Activated CD8-positive, alpha-beta T cell treated with anti-CD3 and anti-CD28 coated beads, Interleukin-2, amount 10 ng/mL, durations not matched to agents 7 days and 5 days (primary cell): ENCODE measurements at regions not wholly inside any gene's neighbourhood (a gene's known extent, or its start where the extent isn't known, plus 50 kb on each side); places are given as distances from the start of the nearest gene placed in this dataset.

ENCODE experiments used
- ATAC-seq: fragments of 150-1000 bp; cut with Tn5 transposase; one replicate; pipeline ENCODE4 v1.10.0; 2021; ENCODE audit warnings: moderate library complexity
- CTCF ChIA-PET: fragments of 350-600 bp; sonication (Branson Sonifier 250); formaldehyde crosslinking; loops from one replicate; lab custom pipeline; 2021; ENCODE audit warnings: antibody characterized with exemption; lab: Charles Lee
- POLR2A ChIA-PET: fragments of 350-600 bp; sonication (Branson Sonifier 250); formaldehyde crosslinking; loops from one replicate; lab custom pipeline; 2021; ENCODE audit warnings: antibody characterized with exemption; lab: Charles Lee
- DNase-seq: peaks from one replicate; pipeline ENCODE4 v3.0.0-alpha.2; 2020
- H3K27ac Mint-ChIP-seq: one replicate; pipeline ENCODE4 v1.8.0; 2021; ENCODE audit warnings: mild to moderate bottlenecking, mixed read lengths
- H3K27me3 Mint-ChIP-seq: one replicate; pipeline ENCODE4 v1.8.0; 2021; ENCODE audit warnings: low read depth, mixed read lengths
- H3K36me3 Mint-ChIP-seq: one replicate; pipeline ENCODE4 v1.8.0; 2021; ENCODE audit warnings: low read depth, mixed read lengths
- H3K4me1 Mint-ChIP-seq: one replicate; pipeline ENCODE4 v1.8.0; 2021; ENCODE audit warnings: low read depth, mixed read lengths
- H3K4me3 Mint-ChIP-seq: one replicate; pipeline ENCODE4 v1.8.0; 2021; ENCODE audit warnings: mild to moderate bottlenecking, mixed read lengths
- H3K9me3 Mint-ChIP-seq: one replicate; pipeline ENCODE4 v1.8.0; 2022; ENCODE audit warnings: mixed read lengths; ENCODE audit not compliant: insufficient read depth

- H3K9me3 Mint-ChIP-seq, result no peaks in the 10 kb centered on the region
- no peaks in the 10 kb centered on the region for H3K4me1 Mint-ChIP-seq
- no peak overlapping the region for H3K4me3 Mint-ChIP-seq
- H3K27ac Mint-ChIP-seq, result no peak overlapping the region
- no peak for ATAC-seq
- ChIA-PET CTCF (no interaction called here), POLR2A (no interaction called here)
- H3K27me3 Mint-ChIP-seq, result no peaks in the 10 kb centered on the region
- DNase-seq, result no peak
- H3K36me3 Mint-ChIP-seq, result no peaks in the 10 kb centered on the region
These were observed 52.9 kb upstream of the IRX1 start for GRCh38 chr5:3542769-3543168.

- Mint-ChIP-seq H3K4me3 (no peak overlapping the region), H3K27me3 (no peaks in the 10 kb centered on the region), H3K4me1 (no peaks in the 10 kb centered on the region), H3K36me3 (no peaks in the 10 kb centered on the region), H3K27ac (no peak overlapping the region), H3K9me3 (no peaks in the 10 kb centered on the region)
- no peak for DNase-seq
- POLR2A ChIA-PET, result no interaction called here
- ATAC-seq, result no peak
- CTCF ChIA-PET, result no interaction called here
These were observed 53.5 kb upstream of the IRX1 start for GRCh38 chr5:3542158-3542557.

GRCh38 chr5:3538886-3539285, 56.7 kb upstream of the IRX1 start:
- Mint-ChIP-seq H3K4me1 (no peaks in the 10 kb centered on the region), H3K4me3 (no peak overlapping the region), H3K9me3 (peaks cover 7% of the 10 kb centered on the region), H3K27ac (no peak overlapping the region), H3K36me3 (no peaks in the 10 kb centered on the region), H3K27me3 (no peaks in the 10 kb centered on the region)
- DNase-seq, result no peak
- ChIA-PET CTCF (no interaction called here), POLR2A (no interaction called here)
- no peak for ATAC-seq

- DNase-seq (no peak), ATAC-seq (no peak)
- H3K36me3 Mint-ChIP-seq, result no peaks in the 10 kb centered on the region
- H3K27ac Mint-ChIP-seq, result no peak overlapping the region
- POLR2A ChIA-PET, result no interaction called here
- CTCF ChIA-PET, result no interaction called here
- H3K4me1 Mint-ChIP-seq, result no peaks in the 10 kb centered on the region
- peaks cover 12% of the 10 kb centered on the region for H3K9me3 Mint-ChIP-seq
- H3K27me3 Mint-ChIP-seq, result no peaks in the 10 kb centered on the region
- H3K4me3 Mint-ChIP-seq, result no peak overlapping the region
These were observed 57.7 kb upstream of the IRX1 start for GRCh38 chr5:3537942-3538341.

GRCh38 chr5:3535414-3536211, 60.0 kb upstream of the IRX1 start:
- H3K27ac Mint-ChIP-seq, result no peak overlapping the region
- no peak overlapping the region for H3K4me3 Mint-ChIP-seq
- H3K4me1 Mint-ChIP-seq, result no peaks in the 10 kb centered on the region
- POLR2A ChIA-PET, result no interaction called here
- H3K9me3 Mint-ChIP-seq, result peaks cover 12% of the 10 kb centered on the region
- CTCF ChIA-PET, result no interaction called here
- no peaks in the 10 kb centered on the region for H3K36me3 Mint-ChIP-seq
- ATAC-seq (no peak), DNase-seq (no peak)
- H3K27me3 Mint-ChIP-seq, result no peaks in the 10 kb centered on the region

GRCh38 chr5:3534997-3535396, 60.6 kb upstream of the IRX1 start:
- no peak for DNase-seq
- ChIA-PET CTCF (no interaction called here), POLR2A (no interaction called here)
- H3K36me3 Mint-ChIP-seq, result no peaks in the 10 kb centered on the region
- no peaks in the 10 kb centered on the region for H3K4me1 Mint-ChIP-seq
- H3K4me3 Mint-ChIP-seq, result no peak overlapping the region
- no peak for ATAC-seq
- no peak overlapping the region for H3K27ac Mint-ChIP-seq
- no peaks in the 10 kb centered on the region for H3K27me3 Mint-ChIP-seq
- peaks cover 12% of the 10 kb centered on the region for H3K9me3 Mint-ChIP-seq

GRCh38 chr5:3531320-3531986, 64.2 kb upstream of the IRX1 start:
- DNase-seq (no peak), ATAC-seq (no peak)
- ChIA-PET CTCF (no interaction called here), POLR2A (no interaction called here)
- H3K27me3 Mint-ChIP-seq, result no peaks in the 10 kb centered on the region
- H3K36me3 Mint-ChIP-seq, result no peaks in the 10 kb centered on the region
- peaks cover 8% of the 10 kb centered on the region for H3K9me3 Mint-ChIP-seq
- H3K4me3 Mint-ChIP-seq, result no peak overlapping the region
- H3K27ac Mint-ChIP-seq, result no peak overlapping the region
- H3K4me1 Mint-ChIP-seq, result no peaks in the 10 kb centered on the region

GRCh38 chr5:3530251-3530650, 65.4 kb upstream of the IRX1 start:
- DNase-seq, result no peak
- no peaks in the 10 kb centered on the region for H3K4me1 Mint-ChIP-seq
- peaks cover 8% of the 10 kb centered on the region for H3K9me3 Mint-ChIP-seq
- ChIA-PET CTCF (no interaction called here), POLR2A (no interaction called here)
- H3K27ac Mint-ChIP-seq, result no peak overlapping the region
- H3K4me3 Mint-ChIP-seq, result no peak overlapping the region
- H3K27me3 Mint-ChIP-seq, result no peaks in the 10 kb centered on the region
- no peaks in the 10 kb centered on the region for H3K36me3 Mint-ChIP-seq
- no peak for ATAC-seq

GRCh38 chr5:3526551-3527185, 69.0 kb upstream of the IRX1 start:
- H3K4me1 Mint-ChIP-seq, result no peaks in the 10 kb centered on the region
- DNase-seq, result no peak
- ATAC-seq, result no peak
- no peak overlapping the region for H3K27ac Mint-ChIP-seq
- no peaks in the 10 kb centered on the region for H3K27me3 Mint-ChIP-seq
- H3K9me3 Mint-ChIP-seq, result no peaks in the 10 kb centered on the region
- ChIA-PET CTCF (no interaction called here), POLR2A (no interaction called here)
- no peak overlapping the region for H3K4me3 Mint-ChIP-seq
- no peaks in the 10 kb centered on the region for H3K36me3 Mint-ChIP-seq

GRCh38 chr5:3522491-3522890, 73.1 kb upstream of the IRX1 start:
- Mint-ChIP-seq H3K4me3 (no peak overlapping the region), H3K27ac (no peak overlapping the region), H3K27me3 (no peaks in the 10 kb centered on the region), H3K9me3 (no peaks in the 10 kb centered on the region), H3K36me3 (no peaks in the 10 kb centered on the region), H3K4me1 (no peaks in the 10 kb centered on the region)
- CTCF ChIA-PET, result no interaction called here
- no peak for DNase-seq
- ATAC-seq, result no peak
- POLR2A ChIA-PET, result no interaction called here

GRCh38 chr5:3518576-3518975, 77.1 kb upstream of the IRX1 start:
- Mint-ChIP-seq H3K4me1 (no peaks in the 10 kb centered on the region), H3K27ac (no peak overlapping the region), H3K9me3 (no peaks in the 10 kb centered on the region), H3K27me3 (no peaks in the 10 kb centered on the region), H3K36me3 (no peaks in the 10 kb centered on the region), H3K4me3 (no peak overlapping the region)
- no peak for DNase-seq
- no peak for ATAC-seq
- POLR2A ChIA-PET, result no interaction called here
- CTCF ChIA-PET, result no interaction called here

- ATAC-seq (no peak), DNase-seq (no peak)
- CTCF ChIA-PET, result no interaction called here
- Mint-ChIP-seq H3K9me3 (no peaks in the 10 kb centered on the region), H3K27ac (no peak overlapping the region), H3K4me1 (no peaks in the 10 kb centered on the region), H3K36me3 (no peaks in the 10 kb centered on the region), H3K27me3 (no peaks in the 10 kb centered on the region), H3K4me3 (no peak overlapping the region)
- POLR2A ChIA-PET, result no interaction called here
These were observed 77.6 kb upstream of the IRX1 start for GRCh38 chr5:3518051-3518450.
